Common myeloid progenitor, CD34-positive (primary cell): ENCODE measurements at regions not wholly inside any gene's neighbourhood (a gene's known extent, or its start where the extent isn't known, plus 50 kb on each side); places are given as distances from the start of the nearest gene placed in this dataset.

Experiments
- CTCF ChIA-PET: fragments of 350-600 bp; sonication (Branson Sonifier 250); formaldehyde crosslinking; loops from one replicate; lab custom pipeline; 2021; ENCODE audit warnings: antibody characterized with exemption; lab: Charles Lee
- POLR2A ChIA-PET: fragments of 350-600 bp; sonication (Branson Sonifier 250); formaldehyde crosslinking; loops from one replicate; lab custom pipeline; 2021; ENCODE audit warnings: antibody characterized with exemption; lab: Charles Lee
- DNase-seq, 3 donors: peaks; one replicate each; pipeline versions ENCODE4 v3.0.0 to v3.0.0-alpha.2; 2013
- H3K27ac ChIP-seq, 2 experiments: 1 replicate in 1 of 2; 2 replicates in 1 of 2; pipeline ENCODE4 v1.7.0; 2013; ENCODE audit warnings: inconsistent platforms in 2 of 2, low read length in 2 of 2, mild to moderate bottlenecking in 2 of 2, low read depth in 1 of 2, moderate library complexity in 1 of 2; ENCODE audit not compliant: severe bottlenecking in 2 of 2, insufficient read depth in 1 of 2, poor library complexity in 1 of 2
- H3K27me3 ChIP-seq, 5 experiments: replicated peaks in 2 of 5; 1 replicate in 3 of 5; 2 replicates in 2 of 5; pipeline versions ENCODE4 v1.6.1 to v1.7.0; 2013; ENCODE audit warnings: low read length in 4 of 5, mild to moderate bottlenecking in 2 of 5, moderate library complexity in 2 of 5, inconsistent platforms in 1 of 5; ENCODE audit not compliant: insufficient read depth in 5 of 5, control insufficient read depth in 4 of 5
- H3K36me3 ChIP-seq, 4 experiments: 1 replicate in 2 of 4; 2 replicates in 2 of 4; pipeline versions ENCODE4 v1.6.1 to v1.7.0; 2013; ENCODE audit warnings: low read length in 3 of 4, control low read depth in 1 of 4, mild to moderate bottlenecking in 1 of 4; ENCODE audit not compliant: control insufficient read depth in 4 of 4, insufficient read depth in 4 of 4
- H3K4me1 ChIP-seq, 4 experiments: 1 replicate in 3 of 4; 2 replicates in 1 of 4; pipeline versions ENCODE4 v1.6.1 to v1.7.1; 2013; ENCODE audit warnings: low read length in 3 of 4, mild to moderate bottlenecking in 3 of 4, control low read depth in 1 of 4, inconsistent platforms in 1 of 4, moderate library complexity in 1 of 4; ENCODE audit not compliant: control insufficient read depth in 4 of 4, insufficient read depth in 4 of 4; ENCODE audit errors: control extremely low read depth in 1 of 4
- H3K4me3 ChIP-seq, 7 experiments: 1 replicate in 4 of 7; 2 replicates in 3 of 7; pipeline versions ENCODE4 v1.5.1 to v1.7.0; 2013; ENCODE audit warnings: mild to moderate bottlenecking in 7 of 7, low read length in 6 of 7, moderate library complexity in 6 of 7, inconsistent platforms in 2 of 7, low read depth in 2 of 7, control low read depth in 1 of 7; ENCODE audit not compliant: insufficient read depth in 4 of 7, control insufficient read depth in 1 of 7; ENCODE audit errors: extremely low read depth in 1 of 7
- H3K9me3 ChIP-seq, 5 experiments: 1 replicate in 4 of 5; 2 replicates in 1 of 5; pipeline versions ENCODE4 v1.6.1 to v1.7.1; 2013; ENCODE audit warnings: low read length in 4 of 5, mild to moderate bottlenecking in 2 of 5, inconsistent platforms in 1 of 5, low read depth in 1 of 5, moderate library complexity in 1 of 5; ENCODE audit not compliant: control insufficient read depth in 4 of 5, insufficient read depth in 2 of 5; ENCODE audit errors: control extremely low read depth in 1 of 5
- WGBS: methylation state at CpG from one replicate; pipeline ENCODE4 v1.1.5; 2013; ENCODE audit not compliant: insufficient coverage; 5-methylcytosine and 5-hydroxymethylcytosine counted together

DNA sequence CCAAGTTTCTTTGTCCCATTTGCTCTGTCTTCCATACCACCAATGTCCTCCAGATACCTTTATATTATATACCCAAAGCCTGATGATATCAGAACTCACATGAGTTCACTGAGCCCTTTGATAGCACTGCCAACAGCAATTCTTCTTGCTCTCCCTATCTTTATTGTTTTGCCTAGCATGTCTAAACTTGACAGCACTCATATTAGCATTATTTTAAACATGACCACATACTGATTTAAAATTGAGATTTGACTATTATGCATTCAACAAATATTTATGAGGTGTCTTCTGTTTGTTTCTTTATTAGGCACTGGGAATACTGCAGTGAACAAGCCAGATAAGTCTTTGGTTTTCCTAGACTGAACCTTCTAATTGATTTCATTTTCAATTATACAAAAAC, 587.3 kb upstream of the GCFC2 start:
- no peak overlapping the region for H3K4me3 ChIP-seq
- ChIA-PET CTCF (no interaction called here), POLR2A (no interaction called here)

DNA sequence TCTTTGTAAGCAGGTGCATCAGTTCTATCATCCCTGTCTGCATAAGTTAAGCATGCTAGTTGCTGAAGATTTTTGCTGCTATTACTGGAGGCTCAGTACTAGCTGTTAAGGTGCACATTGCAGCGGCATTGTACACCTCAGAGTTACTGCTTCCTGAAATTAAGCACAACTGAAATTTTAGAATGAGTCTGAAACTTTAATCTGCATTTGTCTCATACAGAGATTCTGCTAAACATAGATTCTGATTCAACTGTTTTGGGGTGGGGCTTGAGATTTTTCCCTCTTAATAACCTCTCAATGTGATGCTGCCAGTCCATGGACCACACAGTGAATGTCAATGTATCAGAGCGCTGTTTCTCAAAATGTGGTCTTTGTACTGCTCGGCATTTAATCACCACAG, 585.7 kb upstream of the GCFC2 start:
- Histone ChIP-seq H3K27me3 (no peaks in the 10 kb centered on the region), H3K27ac (no peak overlapping the region), H3K9me3 (no peaks in the 10 kb centered on the region), H3K4me3 (no peak overlapping the region), H3K4me1 (no peaks in the 10 kb centered on the region), H3K36me3 (no peaks in the 10 kb centered on the region)
- 100% methylated on average over 3 of the region's 3 CpGs for WGBS
- DNase-seq: no peak
- ChIA-PET POLR2A (no interaction called here), CTCF (no interaction called here)

More for the DNA sequence above, 587.3 kb upstream of the GCFC2 start:
- no peak for DNase-seq
- Histone ChIP-seq H3K36me3 (no peaks in the 10 kb centered on the region), H3K4me1 (no peaks in the 10 kb centered on the region), H3K27me3 (no peaks in the 10 kb centered on the region), H3K9me3 (no peaks in the 10 kb centered on the region), H3K27ac (no peak overlapping the region)

DNA sequence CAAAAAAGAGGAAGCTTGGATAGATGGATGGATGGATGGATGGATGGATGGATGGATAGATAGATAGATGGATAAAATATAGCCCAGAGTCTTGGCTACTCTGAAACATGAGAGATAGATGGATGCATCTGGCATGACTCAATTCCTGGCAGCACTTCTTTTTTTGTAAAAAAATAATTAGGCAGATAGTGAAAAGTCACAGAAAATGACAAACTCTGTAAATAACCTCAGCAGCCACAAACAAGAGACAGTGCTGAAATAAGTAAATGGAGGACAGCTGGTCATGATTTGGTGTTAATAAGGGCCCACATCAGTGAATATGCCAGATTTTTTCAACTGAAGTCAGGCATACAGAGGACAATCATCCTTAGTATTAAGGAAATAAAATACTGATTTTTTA, 585.0 kb upstream of the GCFC2 start:
- Histone ChIP-seq H3K9me3 (no peaks in the 10 kb centered on the region), H3K27me3 (no peaks in the 10 kb centered on the region), H3K36me3 (no peaks in the 10 kb centered on the region), H3K4me1 (no peaks in the 10 kb centered on the region), H3K4me3 (no peak overlapping the region), H3K27ac (no peak overlapping the region)
- no peak for DNase-seq
- ChIA-PET CTCF (no interaction called here), POLR2A (interaction anchor here (0.7 kb wide), 1 partner anchor 70 kb away, joined by 3 read pairs; no protein-coding TSS in a partner anchor)

DNA sequence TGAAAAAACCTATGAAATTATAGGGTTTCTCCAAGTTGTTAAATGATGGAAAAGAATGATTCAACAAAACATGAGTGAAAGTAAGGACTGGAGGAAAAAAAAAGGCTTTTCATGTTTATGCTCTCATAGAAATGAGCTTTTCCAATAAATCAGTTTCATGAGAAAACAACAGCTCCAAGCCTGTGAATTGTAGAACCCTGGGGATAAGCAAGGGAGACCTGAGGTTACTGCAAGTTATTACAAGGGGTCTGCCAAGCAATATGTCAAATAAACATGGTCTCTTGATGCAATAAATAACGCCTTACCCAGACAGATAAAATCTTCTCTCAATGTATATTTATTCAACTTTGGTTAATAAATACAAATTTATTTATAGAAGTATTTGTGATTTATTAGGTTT, 577.9 kb upstream of the GCFC2 start:
- H3K27ac ChIP-seq: no peak overlapping the region
- H3K4me3 ChIP-seq: no peak overlapping the region
- H3K9me3 ChIP-seq: no peaks in the 10 kb centered on the region
- POLR2A ChIA-PET: no interaction called here
- H3K27me3 ChIP-seq: no peaks in the 10 kb centered on the region
- CTCF ChIA-PET: no interaction called here
- no peaks in the 10 kb centered on the region for H3K4me1 ChIP-seq
- DNase-seq: no peak
- WGBS: no CpG with 5 or more reads among the region's 1 CpG
- H3K36me3 ChIP-seq: no peaks in the 10 kb centered on the region

DNA sequence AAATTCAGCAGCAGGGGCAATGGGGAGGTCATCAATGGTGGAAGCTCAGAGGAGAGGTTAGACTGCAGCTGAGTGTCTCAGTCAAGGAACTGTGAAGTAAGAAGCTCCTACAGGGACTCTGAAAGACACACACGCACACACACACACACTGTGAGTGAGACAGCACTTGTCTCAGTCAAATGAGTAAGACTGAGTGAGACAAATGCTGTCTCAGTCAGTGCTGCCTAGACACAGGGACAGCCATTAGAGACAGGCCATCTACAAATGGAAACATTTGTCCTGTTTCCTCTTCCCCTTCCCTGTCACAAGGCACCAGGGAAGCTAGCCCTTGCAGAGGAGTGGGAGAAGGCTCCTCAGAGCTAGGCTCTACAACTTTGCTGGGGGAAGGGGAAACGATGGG, 577.4 kb upstream of the GCFC2 start:
- Histone ChIP-seq H3K4me3 (no peak overlapping the region), H3K9me3 (no peaks in the 10 kb centered on the region), H3K27ac (no peak overlapping the region), H3K36me3 (no peaks in the 10 kb centered on the region), H3K4me1 (no peaks in the 10 kb centered on the region), H3K27me3 (no peaks in the 10 kb centered on the region)
- no peak for DNase-seq
- 75% methylated on average over 2 of the region's 2 CpGs for WGBS
- POLR2A ChIA-PET: no interaction called here
- CTCF ChIA-PET: no interaction called here

DNA sequence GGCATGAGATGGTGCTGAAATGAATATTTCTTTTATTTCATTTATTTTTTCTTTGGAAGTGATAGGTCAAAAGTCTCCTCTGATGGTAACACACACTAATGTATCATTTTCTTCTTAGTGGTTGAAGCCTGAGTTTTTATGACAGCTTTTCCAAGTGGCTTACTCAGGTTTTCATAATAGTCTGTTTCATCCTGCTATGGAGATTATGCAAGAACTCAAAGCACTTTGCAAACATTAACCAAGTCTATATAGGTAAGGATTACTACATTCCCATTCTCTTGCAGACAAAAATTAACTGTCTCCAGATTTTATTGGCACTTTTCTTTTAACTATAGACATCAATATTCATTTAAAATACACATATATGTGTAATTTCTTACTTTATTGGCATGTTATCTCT, 572.6 kb upstream of the GCFC2 start:
- DNase-seq: no peak
- ChIA-PET CTCF (no interaction called here), POLR2A (no interaction called here)
- no peaks in the 10 kb centered on the region for H3K27me3 ChIP-seq
- no peaks in the 10 kb centered on the region for H3K36me3 ChIP-seq
- no peaks in the 10 kb centered on the region for H3K9me3 ChIP-seq
- no peak overlapping the region for H3K27ac ChIP-seq
- H3K4me3 ChIP-seq: no peak overlapping the region
- H3K4me1 ChIP-seq: no peaks in the 10 kb centered on the region

DNA sequence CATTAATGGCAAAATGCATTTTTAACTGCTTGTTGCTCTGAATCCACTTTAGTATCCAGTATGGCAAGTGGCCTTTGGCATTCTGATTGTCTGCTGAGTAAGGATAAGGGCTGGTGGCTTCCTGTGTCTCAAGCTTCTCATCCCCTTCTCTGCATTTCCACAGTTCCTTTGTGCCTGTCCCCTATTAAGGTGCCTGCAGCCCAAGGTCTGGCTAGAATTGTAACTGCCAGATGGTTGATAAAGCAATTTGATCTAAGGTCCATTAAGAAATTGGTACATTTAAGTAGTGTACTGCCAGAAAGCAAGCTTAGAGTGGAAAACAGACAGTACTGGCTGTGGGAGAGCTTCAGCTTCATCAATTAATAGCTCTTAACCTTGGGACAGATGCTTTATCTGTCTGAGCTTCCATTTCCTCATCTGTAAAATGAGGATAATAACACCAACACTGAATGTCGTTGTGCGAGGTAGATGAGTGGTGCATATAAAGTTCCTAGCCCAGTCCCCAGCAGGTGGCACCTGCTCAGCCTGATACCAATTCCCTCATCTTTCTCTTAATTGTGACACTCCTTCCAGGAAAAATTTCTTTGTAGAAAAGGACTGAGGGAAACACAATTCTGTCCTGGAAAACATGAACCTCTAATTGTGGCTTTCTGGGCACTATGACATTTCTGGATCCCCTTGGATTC, 570.6 kb upstream of the GCFC2 start:
- 80% methylated on average over 1 of the region's 2 CpGs for WGBS
- DNase-seq: no peak
- no peak overlapping the region for H3K27ac ChIP-seq
- no peaks in the 10 kb centered on the region for H3K36me3 ChIP-seq
- no peaks in the 10 kb centered on the region for H3K27me3 ChIP-seq
- H3K4me1 ChIP-seq: no peaks in the 10 kb centered on the region
- H3K9me3 ChIP-seq: no peaks in the 10 kb centered on the region
- ChIA-PET CTCF (no interaction called here), POLR2A (no interaction called here)
- H3K4me3 ChIP-seq: no peak overlapping the region
